ENCODE measurements at regions not wholly inside any gene's neighbourhood (a gene's known extent, or its start where the extent isn't known, plus 50 kb on each side); places are given as distances from the start of the nearest gene placed in this dataset.
"Not testable (repeated sequence)": the region's sequence is repeated elsewhere in the genome, so short reads cannot be mapped to it uniquely, and the experiment has no call there.

DNA sequence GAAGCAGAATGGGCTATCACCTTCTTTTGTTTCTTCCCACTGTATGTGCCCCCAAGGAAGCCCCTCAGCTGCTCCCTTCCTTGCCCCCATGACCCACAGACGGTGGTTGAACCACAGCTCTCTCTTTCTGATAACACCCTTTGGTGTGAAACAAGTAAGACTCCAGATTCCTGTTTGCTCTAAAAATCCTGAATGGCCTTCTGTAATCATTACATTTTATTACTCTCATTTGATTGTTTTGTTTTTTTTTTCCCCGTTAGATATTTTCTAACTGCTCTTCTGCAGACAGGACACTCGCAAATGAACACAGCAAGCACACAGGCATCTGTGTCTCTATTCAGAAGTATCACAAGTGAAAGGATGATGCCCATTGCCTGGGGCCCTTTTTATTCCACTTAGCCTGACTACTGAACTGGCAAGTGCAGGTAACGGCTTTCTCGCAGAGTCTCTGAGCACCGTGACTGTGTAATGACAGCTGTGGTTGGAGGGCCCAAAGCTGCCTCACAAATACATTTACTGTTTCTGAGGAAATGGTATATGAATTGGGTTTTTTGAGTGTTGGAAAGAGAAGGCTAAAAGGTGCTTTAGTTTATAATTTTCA lies 59.3 kb downstream of the OXGR1 start:
- no peak for DNase-seq
- ATAC-seq, result peak; percentile 51
- no peaks in the 10 kb centered on the region for H3K4me1 ChIP-seq (ENCODE audit: low read depth)
- H3K36me3 ChIP-seq (ENCODE audit: low read depth), result no peaks in the 10 kb centered on the region
- no peak for TF ChIP-seq CTCF (IDR thresholded peaks at IDR 0.05)
- H3K4me3 ChIP-seq, result no peak overlapping the region
- no peaks in the 10 kb centered on the region for H3K9me3 ChIP-seq
- intact Hi-C loops (cut with DNase I, micrococcal nuclease), result no loop called here

- Histone ChIP-seq H3K4me1 (ENCODE audit: low read depth) (peaks cover 8% of the 10 kb centered on the region), H3K9me3 (no peaks in the 10 kb centered on the region), H3K36me3 (ENCODE audit: low read depth) (no peaks in the 10 kb centered on the region), H3K4me3 (no peak overlapping the region)
- DNase-seq (peak in 1 of 3 donors; percentile 52), ATAC-seq (peak; percentile 98)
- TF ChIP-seq CTCF (IDR thresholded peaks at IDR 0.05), result no peak
- intact Hi-C loops (cut with DNase I, micrococcal nuclease), result no loop called here
Measured at GRCh38 chr13:96925916-96926628, 68.2 kb downstream of the OXGR1 start.

- Histone ChIP-seq H3K9me3 (no peaks in the 10 kb centered on the region), H3K4me3 (no peak overlapping the region), H3K36me3 (ENCODE audit: low read depth) (no peaks in the 10 kb centered on the region), H3K4me1 (ENCODE audit: low read depth) (peaks cover 8% of the 10 kb centered on the region)
- intact Hi-C loops (cut with DNase I, micrococcal nuclease), result no loop called here
- ATAC-seq (no peak), DNase-seq (no peak)
- no peak for TF ChIP-seq CTCF (IDR thresholded peaks at IDR 0.05)
Measured at GRCh38 chr13:96925477-96925876, 68.8 kb downstream of the OXGR1 start.

- ATAC-seq (peak; percentile 38), DNase-seq (peak in 2 of 3 donors; percentile 49 to 64)
- H3K4me3 ChIP-seq; H3K4me1 ChIP-seq (ENCODE audit: low read depth); H3K9me3 ChIP-seq; intact Hi-C loops (cut with DNase I, micrococcal nuclease); H3K36me3 ChIP-seq (ENCODE audit: low read depth): not testable (repeated sequence)
Measured at GRCh38 chr13:96918861-96919631, 75.2 kb downstream of the OXGR1 start.

- no peak for TF ChIP-seq CTCF (IDR thresholded peaks at IDR 0.05)
- Histone ChIP-seq H3K4me3 (no peak overlapping the region), H3K36me3 (ENCODE audit: low read depth) (no peaks in the 10 kb centered on the region), H3K4me1 (ENCODE audit: low read depth) (no peaks in the 10 kb centered on the region), H3K9me3 (no peaks in the 10 kb centered on the region)
- ATAC-seq, result no peak
- intact Hi-C loops (cut with DNase I, micrococcal nuclease), result no loop called here
- no peak for DNase-seq
Measured at GRCh38 chr13:96904232-96904631, 90.0 kb downstream of the OXGR1 start.

DNA sequence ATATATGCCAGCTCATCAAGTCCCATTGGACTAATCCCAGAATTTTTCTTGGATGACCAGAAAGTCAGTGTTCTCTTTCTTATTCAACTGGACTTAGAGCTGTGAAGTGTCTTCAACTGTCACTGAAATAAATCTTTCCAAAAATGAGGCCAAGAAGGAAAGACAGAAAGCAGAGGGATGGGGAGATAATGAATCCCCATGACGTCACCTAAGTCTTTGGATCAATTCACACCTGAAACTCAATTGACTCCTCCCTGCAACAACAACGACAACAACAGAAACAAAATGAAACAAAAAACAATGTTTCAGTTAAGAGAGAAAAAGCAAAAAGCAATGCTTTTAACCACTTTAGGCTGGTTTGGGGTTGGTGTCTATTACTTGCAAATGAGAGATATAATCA lies 91.2 kb downstream of the OXGR1 start:
- intact Hi-C loops (cut with DNase I, micrococcal nuclease), result no loop called here
- Histone ChIP-seq H3K9me3 (no peaks in the 10 kb centered on the region), H3K4me1 (ENCODE audit: low read depth) (no peaks in the 10 kb centered on the region), H3K4me3 (no peak overlapping the region), H3K36me3 (ENCODE audit: low read depth) (no peaks in the 10 kb centered on the region)
- DNase-seq (no peak), ATAC-seq (no peak)
- no peak for TF ChIP-seq CTCF (IDR thresholded peaks at IDR 0.05)

Data from mucosa of descending colon (tissue), 3 donors.